Lung (tissue), 11 donors: ENCODE measurements at regions not wholly inside any gene's neighbourhood (a gene's known extent, or its start where the extent isn't known, plus 50 kb on each side); places are given as distances from the start of the nearest gene placed in this dataset.

Experiments
- ATAC-seq: fragments of 200-7000 bp; cut with Tn5 transposase; one replicate; pipeline ENCODE4 v1.9.1; 2020; ENCODE audit warnings: moderate number of reproducible peaks; ENCODE audit not compliant: insufficient read depth, low FRiP score
- DNase-seq, 3 donors: peaks; one replicate each; pipeline ENCODE4 v3.0.0-alpha.2; 2013 to 2017
- H3K27ac ChIP-seq, 2 donors: one replicate each; pipeline ENCODE4 v1.5.1; 2013; ENCODE audit warnings: mild to moderate bottlenecking in 2 of 2, moderate library complexity in 2 of 2, control low read depth in 1 of 2, inconsistent platforms in 1 of 2, low read depth in 1 of 2, low read length in 1 of 2
- H3K27me3 ChIP-seq, 3 donors: one replicate each; pipeline ENCODE4 v1.5.1; 2013; ENCODE audit warnings: low read length in 2 of 3; ENCODE audit not compliant: control insufficient read depth in 3 of 3, insufficient read depth in 3 of 3
- H3K36me3 ChIP-seq, 4 donors: one replicate each; pipeline ENCODE4 v1.5.1; 2013; ENCODE audit warnings: low read length in 4 of 4, mild to moderate bottlenecking in 1 of 4, moderate library complexity in 1 of 4; ENCODE audit not compliant: control insufficient read depth in 4 of 4, insufficient read depth in 4 of 4
- H3K4me1 ChIP-seq, 5 donors: one replicate each; pipeline ENCODE4 v1.5.1; 2013; ENCODE audit warnings: low read length in 5 of 5, mild to moderate bottlenecking in 2 of 5, moderate library complexity in 1 of 5; ENCODE audit not compliant: control insufficient read depth in 5 of 5, insufficient read depth in 5 of 5
- H3K4me3 ChIP-seq: one replicate; pipeline ENCODE4 v1.5.1; 2013; ENCODE audit warnings: mild to moderate bottlenecking, control low read depth, moderate library complexity
- H3K9ac ChIP-seq, 2 donors: one replicate each; pipeline ENCODE4 v1.5.1; 2013; ENCODE audit warnings: low read length in 2 of 2, control low read depth in 1 of 2; ENCODE audit not compliant: insufficient read depth in 1 of 2
- H3K9me3 ChIP-seq, 4 donors: one replicate each; pipeline ENCODE4 v1.5.1; 2013; ENCODE audit warnings: low read length in 3 of 4, mild to moderate bottlenecking in 1 of 4, moderate library complexity in 1 of 4; ENCODE audit not compliant: control insufficient read depth in 4 of 4, insufficient read depth in 3 of 4
- CTCF ChIP-seq: IDR thresholded peaks from 2 replicates; pipeline ENCODE4 v1.5.1; 2012; ENCODE audit warnings: mild to moderate bottlenecking; ENCODE audit errors: control extremely low read depth, extremely low read depth
- WGBS, 2 donors: extraction: QIAGEN DNeasy Blood & Tissue Kit; methylation state at CpG; one replicate each; pipeline ENCODE4 v1.1.7; 2013; 5-methylcytosine and 5-hydroxymethylcytosine counted together
- donor health status: control.
- donor health status: control.
- donor health status: Bipolar disorder and iron deficiency.
- donor health status: healthy.
- donor health status: DM: yes; HTN: yes; CAD: no.

- Histone ChIP-seq H3K27me3 (peaks cover 0 to 3% (median 0%) of the 10 kb centered on the region in 3 donors), H3K9ac (no peak overlapping the region), H3K4me3 (no peak overlapping the region), H3K9me3 (peaks cover 0 to 25% (median 0%) of the 10 kb centered on the region in 4 donors), H3K27ac (no peak overlapping the region), H3K4me1 (peaks cover 0 to 10% (median 0%) of the 10 kb centered on the region in 5 donors), H3K36me3 (no peaks in the 10 kb centered on the region)
- DNase-seq (no peak), ATAC-seq (no peak)
- 95 to 97% methylated on average over 16 of the region's 16 CpGs for WGBS, 2 donors
- no peak for TF ChIP-seq CTCF
Observed at GRCh38 chr22:49546811-49547585, 280.7 kb downstream of the BRD1 start.

- Histone ChIP-seq H3K9me3 (peaks cover 0 to 14% (median 0%) of the 10 kb centered on the region in 4 donors), H3K4me1 (peaks cover 0 to 10% (median 0%) of the 10 kb centered on the region in 5 donors), H3K36me3 (no peaks in the 10 kb centered on the region), H3K9ac (no peak overlapping the region), H3K27me3 (peaks cover 0 to 3% (median 0%) of the 10 kb centered on the region in 3 donors), H3K27ac (no peak overlapping the region), H3K4me3 (no peak overlapping the region)
- TF ChIP-seq CTCF = no peak
- ATAC-seq = no peak
- no peak for DNase-seq
- 81 to 94% methylated on average over 8 of the region's 8 CpGs for WGBS, 2 donors
Observed at GRCh38 chr22:49545606-49546005, 282.1 kb downstream of the BRD1 start.

- no peak for DNase-seq
- no peak for TF ChIP-seq CTCF
- no peak overlapping the region for H3K27ac ChIP-seq
- H3K9me3 ChIP-seq = peaks cover 0 to 7% (median 0%) of the 10 kb centered on the region in 4 donors
- H3K27me3 ChIP-seq = peaks cover 0 to 3% (median 0%) of the 10 kb centered on the region in 3 donors
- no peaks in the 10 kb centered on the region for H3K36me3 ChIP-seq
- peaks cover 0 to 10% (median 0%) of the 10 kb centered on the region in 5 donors for H3K4me1 ChIP-seq
- no peak overlapping the region for H3K4me3 ChIP-seq
- H3K9ac ChIP-seq = no peak overlapping the region
- ATAC-seq = no peak
- 82 to 96% methylated on average over 10 of the region's 10 CpGs for WGBS, 2 donors
Observed at GRCh38 chr22:49544286-49544685, 283.4 kb downstream of the BRD1 start.
